NCI-H82 treated with DMSO at 0.1 percent for 48 hours (cell line): ENCODE measurements at regions not wholly inside any gene's neighbourhood (a gene's known extent, or its start where the extent isn't known, plus 50 kb on each side); places are given as distances from the start of the nearest gene placed in this dataset.
"Not testable (repeated sequence)": the region's sequence is repeated elsewhere in the genome, so short reads cannot be mapped to it uniquely, and the experiment has no call there.

Source experiments
- DNase-seq: peaks from one replicate; lab custom pipeline; 2025; ENCODE audit not compliant: unreplicated experiment; lab: John Stamatoyannopoulos, UW

GRCh38 chr1:30229960-30230359, 493.4 kb downstream of the MATN1 start:
- no peak for DNase-seq

- no peak for DNase-seq
Measured at GRCh38 chr1:30229557-30229956, 493.8 kb downstream of the MATN1 start.

GRCh38 chr1:30226648-30227047, 496.7 kb downstream of the MATN1 start:
- DNase-seq = no peak

GRCh38 chr1:30225357-30225756, 498.0 kb downstream of the MATN1 start:
- DNase-seq = peak; percentile 15

DNA sequence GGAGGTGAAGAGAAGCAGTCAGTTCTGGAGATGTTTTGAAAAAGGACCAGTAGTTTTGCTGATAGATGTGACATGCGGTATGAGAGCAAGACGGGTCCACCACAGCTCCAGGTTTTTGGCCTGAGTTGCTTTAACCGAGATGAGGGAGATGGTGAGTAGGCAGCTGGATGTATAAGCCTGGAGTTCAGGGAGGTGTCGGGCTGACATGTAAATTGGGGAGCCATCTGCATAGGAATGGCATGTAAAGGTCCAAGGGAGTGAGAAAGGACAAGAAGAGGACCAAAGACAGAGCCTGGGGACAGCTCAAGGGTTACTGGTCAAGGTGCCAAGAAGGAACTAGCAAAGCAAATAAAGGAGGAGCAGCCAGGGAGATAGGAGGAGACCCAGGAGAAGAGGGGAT, 503.7 kb downstream of the MATN1 start:
- DNase-seq = no peak

- DNase-seq = no peak
Measured at GRCh38 chr1:30218438-30218837, 504.9 kb downstream of the MATN1 start.

- DNase-seq = no peak
Measured at GRCh38 chr1:30216602-30217001, 506.8 kb downstream of the MATN1 start.

GRCh38 chr1:30213936-30214335, 509.4 kb downstream of the MATN1 start:
- DNase-seq = no peak

- not testable (repeated sequence) for DNase-seq
Measured at GRCh38 chr1:30207962-30208361, 515.4 kb downstream of the MATN1 start.

DNA sequence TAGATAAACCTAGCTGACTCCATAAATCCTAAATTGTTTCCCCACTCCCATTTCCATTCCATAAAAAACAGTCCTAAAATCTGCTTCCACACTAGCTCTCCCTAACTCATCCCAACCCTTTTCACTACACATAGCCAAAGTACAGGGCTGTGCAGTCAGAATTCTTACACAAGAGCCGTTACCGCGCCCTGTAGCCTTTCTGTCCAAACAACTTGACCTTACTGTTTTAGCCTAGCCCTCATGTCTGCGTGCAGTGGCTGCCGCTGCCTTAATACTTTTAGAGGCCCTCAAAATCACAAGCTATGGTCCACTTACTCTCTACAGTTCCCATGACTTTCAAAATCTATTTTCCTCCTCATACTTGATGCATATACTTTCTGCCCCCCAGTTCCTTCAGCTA, 516.8 kb downstream of the MATN1 start:
- DNase-seq = not testable (repeated sequence)

DNA sequence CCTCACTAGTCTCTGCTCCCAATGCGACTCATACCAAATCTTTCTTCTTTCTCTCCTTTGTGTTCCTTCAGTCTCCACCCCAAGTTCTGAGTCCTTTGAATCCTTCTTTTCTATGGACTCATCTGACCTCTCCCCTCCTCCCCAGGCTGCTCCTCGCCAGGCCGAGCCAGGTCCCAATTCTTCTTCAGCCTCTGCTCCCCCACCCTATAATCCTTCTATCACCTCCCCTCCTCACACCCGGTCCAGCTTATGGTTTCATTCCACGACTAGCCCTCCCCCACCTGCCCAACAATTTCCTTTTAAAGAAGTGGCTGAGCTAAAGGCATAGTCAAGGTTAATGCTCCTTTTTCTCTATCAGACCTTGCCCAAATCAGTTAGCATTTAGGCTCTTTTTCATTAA, 518.5 kb downstream of the MATN1 start:
- peak; percentile 21 for DNase-seq

DNA sequence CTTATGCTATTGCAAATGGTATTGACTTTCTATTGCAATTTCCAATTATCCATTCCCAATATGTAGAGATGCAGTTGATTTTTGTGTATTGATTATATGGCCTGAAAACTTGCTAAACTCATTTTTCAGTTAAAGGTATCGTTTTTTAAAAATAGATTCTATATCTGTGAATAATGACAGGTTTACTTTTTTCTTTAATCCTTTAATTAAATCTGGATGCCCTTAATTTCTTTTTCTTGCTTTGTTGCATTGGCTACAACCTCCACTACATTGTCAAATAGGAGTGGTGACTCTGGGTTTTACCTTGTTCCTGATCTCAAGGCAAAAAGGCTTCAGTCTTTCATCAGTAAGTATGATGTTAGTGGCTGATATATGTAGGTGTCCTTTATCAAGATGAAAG, 522.4 kb downstream of the MATN1 start:
- no peak for DNase-seq

GRCh38 chr1:30200161-30200560, 523.2 kb downstream of the MATN1 start:
- no peak for DNase-seq

DNA sequence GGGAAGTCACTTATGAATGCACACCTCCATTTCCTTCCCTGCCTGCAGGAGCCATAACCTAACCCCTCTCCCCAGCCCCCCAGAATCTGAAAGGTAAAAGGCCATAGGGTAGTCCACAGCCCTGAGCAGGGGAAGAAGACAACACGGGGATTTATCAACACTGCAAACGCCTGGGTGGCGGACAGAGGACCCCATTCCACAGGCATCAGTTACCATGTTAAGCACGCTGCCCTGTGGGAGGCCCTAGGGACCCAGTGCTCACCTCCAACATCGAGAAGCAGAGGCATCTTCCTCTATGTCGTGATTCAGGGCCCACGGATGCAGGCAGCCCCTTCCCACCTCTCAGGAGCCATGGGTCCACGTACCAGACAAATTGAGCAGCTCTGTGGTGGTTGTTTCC, 523.8 kb downstream of the MATN1 start:
- no peak for DNase-seq

GRCh38 chr1:30198795-30199403, 524.5 kb downstream of the MATN1 start:
- no peak for DNase-seq

DNA sequence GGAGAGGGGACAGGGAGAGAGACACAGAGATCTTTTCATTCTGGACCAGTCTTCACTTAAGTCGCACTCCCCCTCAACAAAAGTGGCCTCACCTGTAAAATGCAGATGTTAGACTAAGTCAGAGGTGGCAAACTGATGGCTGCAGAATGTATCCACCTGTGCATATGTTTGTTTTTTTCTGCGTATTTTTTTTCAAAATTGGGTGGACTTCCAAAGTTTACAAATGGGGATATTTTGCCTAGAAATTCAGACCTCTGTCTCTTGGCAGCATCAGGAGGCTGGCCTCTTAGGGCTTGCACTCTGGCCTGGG, 525.0 kb downstream of the MATN1 start:
- no peak for DNase-seq

GRCh38 chr1:30197639-30198450, 525.5 kb downstream of the MATN1 start:
- no peak for DNase-seq

DNA sequence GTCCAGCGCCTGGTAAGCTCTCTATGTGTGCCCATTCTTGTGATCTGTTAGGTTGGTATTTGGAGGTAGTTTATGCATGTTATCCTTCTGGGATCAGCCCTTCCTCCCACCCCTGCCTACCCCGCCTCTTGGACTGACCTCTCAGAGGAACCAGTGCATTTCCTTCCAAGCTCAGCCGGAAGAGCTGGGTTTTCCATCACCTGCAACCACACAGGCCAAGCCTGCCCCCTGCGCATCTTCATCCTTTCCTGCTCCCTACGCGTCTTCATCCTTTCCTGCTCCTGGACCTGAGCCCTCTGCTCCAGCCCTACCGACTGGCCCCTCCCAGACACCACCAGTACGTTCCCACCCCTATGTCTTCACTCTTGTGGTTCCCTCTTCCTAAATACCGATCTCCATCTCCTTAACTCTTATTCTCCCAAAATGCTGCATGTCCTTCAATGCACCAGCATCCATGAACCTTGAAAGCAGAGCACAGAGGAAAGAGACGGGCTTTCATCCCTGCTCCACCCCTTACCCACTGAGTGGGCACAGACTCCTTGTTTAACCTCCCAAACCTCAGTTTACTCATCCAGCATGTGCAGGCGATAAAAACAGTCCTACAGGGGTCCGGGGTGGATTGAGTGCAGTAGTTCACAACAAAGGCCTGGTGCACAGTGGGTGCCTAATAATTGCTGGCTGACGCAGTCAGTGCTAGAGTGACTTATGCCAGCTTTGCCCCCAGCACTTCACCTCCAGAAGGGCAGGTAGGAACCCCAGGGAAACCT, 526.3 kb downstream of the MATN1 start:
- DNase-seq = no peak

- DNase-seq = no peak
Measured at GRCh38 chr1:30196457-30196856, 526.9 kb downstream of the MATN1 start.

DNA sequence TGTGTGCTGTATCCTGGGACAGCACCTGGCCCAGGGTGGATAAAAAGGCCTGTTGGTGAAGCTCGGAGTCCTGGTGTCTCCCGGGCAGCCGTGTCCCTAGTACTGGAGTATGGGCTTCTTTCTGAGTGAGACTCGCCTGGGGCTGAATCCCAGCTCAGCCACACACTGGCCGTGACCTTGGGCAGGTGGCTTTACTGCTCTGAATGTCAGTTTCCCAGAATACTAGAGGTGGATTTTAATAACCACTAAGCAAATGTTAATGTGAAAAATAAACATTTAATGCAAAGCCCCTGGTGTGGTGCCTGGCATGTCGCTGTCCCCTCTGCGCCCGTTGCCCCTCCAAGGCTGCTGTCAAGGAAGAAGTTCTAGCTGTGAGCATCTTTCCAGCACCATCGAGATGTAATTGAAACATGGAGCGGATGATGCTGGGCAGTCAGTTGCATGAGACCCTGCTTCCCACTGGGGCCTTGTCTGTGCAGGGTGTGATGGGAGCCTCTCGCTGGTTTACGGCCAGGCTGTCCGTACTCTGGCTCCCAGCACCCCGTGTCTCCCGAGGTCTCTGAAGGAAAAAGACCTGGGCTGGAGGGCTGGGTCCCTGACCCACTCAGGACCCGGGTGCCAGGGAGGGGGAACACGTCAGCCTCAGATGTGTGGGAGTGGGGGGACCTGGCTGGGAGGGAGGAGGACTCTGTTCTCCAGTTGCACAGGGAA, 527.8 kb downstream of the MATN1 start:
- DNase-seq = no peak

DNA sequence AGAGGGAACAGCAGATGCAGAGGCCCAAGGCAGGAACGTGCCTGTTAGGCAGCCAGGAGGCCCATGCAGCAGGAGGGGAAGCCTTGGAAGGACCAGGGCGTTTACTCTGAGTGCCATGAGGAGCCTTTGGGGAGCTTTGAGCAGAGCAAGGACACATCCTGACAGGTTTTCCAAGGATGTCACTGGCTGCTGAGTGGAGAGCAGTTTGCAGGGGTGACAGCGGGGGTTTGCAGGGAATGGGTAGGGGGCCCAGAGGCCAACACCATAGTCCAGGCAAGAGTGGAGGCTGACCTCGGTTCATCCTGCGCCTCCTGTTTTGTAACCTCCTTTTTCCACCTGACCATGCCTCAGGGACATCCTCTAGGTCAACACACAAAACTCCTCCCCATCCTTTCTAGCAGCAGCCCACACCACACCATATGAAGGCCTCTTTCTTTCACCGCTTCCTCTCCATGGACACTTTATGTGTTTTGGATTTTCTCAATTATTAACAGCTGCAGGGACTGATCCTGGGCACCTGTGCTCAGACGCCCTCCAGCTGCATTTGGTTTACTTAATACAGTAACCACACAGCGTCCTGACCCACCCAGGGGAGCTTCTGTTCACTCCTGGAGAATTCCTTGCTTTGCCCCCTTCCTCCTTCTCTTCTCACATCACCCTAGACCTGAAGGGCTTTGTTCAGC, 528.5 kb downstream of the MATN1 start:
- DNase-seq = no peak
